GM12873 (cell line): ENCODE measurements at regions not wholly inside any gene's neighbourhood (a gene's known extent, or its start where the extent isn't known, plus 50 kb on each side); places are given as distances from the start of the nearest gene placed in this dataset.
A peak's percentile ranks its signal among the peaks of the same experiment; 100 is the strongest.

Source experiments
- CTCF ChIP-seq: IDR thresholded peaks from 2 replicates; pipeline ENCODE4 v1.5.1; 2012; ENCODE audit warnings: low read depth, mild to moderate bottlenecking, moderate library complexity, low read length, control low read depth; ENCODE audit not compliant: insufficient read depth; ENCODE audit errors: missing control alignments

DNA sequence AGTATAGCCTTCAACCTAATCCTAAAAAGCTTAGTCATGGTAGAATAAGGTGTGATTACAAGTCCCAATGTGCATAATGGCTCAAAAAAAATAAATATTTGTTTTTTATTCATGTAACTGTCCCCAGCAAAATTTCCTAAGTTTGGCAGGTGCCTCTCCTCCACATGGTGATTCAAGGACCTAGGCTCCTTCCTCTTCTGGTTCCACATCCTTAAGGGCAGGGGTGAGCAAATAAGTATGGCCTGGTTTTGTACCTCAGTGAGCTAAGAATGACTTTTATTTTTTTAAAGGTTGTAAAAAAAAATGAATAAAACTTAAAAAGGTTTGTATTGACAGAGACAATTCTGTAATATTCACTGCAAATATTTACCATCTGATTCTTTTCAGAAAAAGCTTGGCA, 343.5 kb upstream of the UBE2E2 start:
- no peak for TF ChIP-seq CTCF

- TF ChIP-seq CTCF = no peak
These were observed 341.7 kb upstream of the UBE2E2 start for GRCh38 chr3:22861426-22861825.

DNA sequence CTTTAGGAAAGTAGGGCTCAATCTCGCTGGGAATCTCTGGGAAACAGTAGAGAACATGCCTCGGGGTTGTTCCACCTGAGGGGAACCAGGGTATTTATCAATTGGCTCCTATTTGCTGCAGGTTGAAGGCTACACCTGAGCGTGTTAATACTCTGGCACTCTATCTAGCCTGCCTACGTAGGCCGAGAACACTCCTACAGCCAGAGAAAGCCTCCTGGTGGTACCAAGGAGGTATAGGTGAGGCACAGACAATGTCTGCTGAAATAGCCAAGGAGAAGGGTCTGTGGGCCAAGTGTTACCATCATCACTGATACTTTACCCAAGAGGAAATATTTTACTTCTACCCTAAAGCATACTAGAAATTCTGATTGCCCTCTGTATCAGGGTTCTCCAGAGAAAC, 341.0 kb upstream of the UBE2E2 start:
- peak; percentile 22 for TF ChIP-seq CTCF

GRCh38 chr3:22885039-22885438, 318.1 kb upstream of the UBE2E2 start:
- no peak for TF ChIP-seq CTCF

DNA sequence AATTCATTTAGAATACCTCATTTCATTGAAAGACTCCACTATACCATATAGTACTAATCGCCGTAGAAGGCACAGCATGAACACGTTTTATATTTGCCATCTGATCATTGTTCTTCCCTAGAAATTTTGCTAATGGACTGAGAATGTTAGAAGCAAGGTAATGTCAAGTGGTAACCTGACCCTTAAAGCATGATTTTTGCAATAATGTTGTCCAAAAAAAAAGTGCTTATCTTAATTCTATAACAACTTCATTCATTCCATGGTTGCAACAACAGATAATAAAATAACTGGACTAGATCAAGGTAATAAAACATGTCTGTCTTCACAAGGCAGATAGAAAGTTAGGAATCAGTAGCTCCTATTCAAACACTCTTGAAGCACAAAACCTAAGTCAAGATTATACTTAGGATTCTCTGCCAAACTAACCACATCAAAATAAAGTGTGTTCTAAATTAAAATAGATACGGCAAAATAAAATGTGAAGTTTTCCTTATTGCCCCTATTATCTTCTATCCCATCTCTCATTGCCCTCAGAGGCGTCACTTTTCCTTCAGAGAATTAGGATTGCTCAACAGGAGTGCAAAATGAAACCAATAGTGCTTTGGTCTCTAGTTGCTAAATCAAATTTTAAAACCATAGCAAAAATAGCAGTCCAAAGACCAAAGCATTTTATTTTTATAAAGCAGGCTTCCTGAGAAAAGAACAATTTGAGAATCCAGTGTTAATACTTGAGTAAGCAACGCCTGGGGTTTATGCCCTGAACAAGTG, 317.4 kb upstream of the UBE2E2 start:
- no peak for TF ChIP-seq CTCF

DNA sequence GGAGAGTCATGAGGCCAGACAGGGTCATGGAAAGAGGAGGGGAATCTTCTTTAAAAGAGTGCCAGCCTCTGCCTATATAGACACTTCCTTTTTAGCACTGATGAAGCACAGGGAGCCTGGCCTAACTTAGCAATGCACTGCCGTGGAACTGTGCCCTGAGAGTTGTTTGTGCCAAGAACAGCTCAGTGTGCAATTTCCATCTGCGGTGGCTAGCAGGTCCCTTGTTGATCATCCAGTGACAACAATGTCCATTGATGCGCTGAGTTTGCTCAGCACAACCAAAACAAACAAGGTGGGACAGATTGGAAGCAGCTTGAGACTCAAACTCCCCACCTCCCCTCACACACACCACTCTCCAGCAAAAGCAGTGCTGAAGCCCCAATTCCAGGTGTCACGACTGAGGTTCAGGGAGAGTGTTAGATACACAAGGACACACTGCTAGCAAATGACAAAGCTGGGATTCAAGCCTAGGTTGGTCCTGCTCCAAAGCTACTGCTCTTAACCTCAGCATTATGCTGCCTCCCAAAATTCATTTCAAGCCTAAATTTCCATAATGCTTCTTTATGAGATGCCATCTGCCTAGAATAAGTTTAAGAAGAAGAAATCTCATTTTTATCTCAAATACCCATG, 316.6 kb upstream of the UBE2E2 start:
- no peak for TF ChIP-seq CTCF

GRCh38 chr3:22887664-22888291, 315.3 kb upstream of the UBE2E2 start:
- TF ChIP-seq CTCF = peak; percentile 63
